K562 (cell line): ENCODE measurements at regions not wholly inside any gene's neighbourhood (a gene's known extent, or its start where the extent isn't known, plus 50 kb on each side); places are given as distances from the start of the nearest gene placed in this dataset.

Source experiments
- ARNT ChIP-seq, 2 experiments: fragments of 450-650 bp; IDR thresholded peaks; 2 replicates each; pipeline ENCODE4 v1.6.1; 2016; ENCODE audit warnings: mild to moderate bottlenecking in 1 of 2
- BCL6 ChIP-seq: fragments of 250-450 bp; sonication (Bioruptor Pico); IDR thresholded peaks from 2 replicates; pipeline ENCODE4 v1.4.0; 2020
- BHLHE40 ChIP-seq: IDR thresholded peaks from 2 replicates; pipeline ENCODE4 v1.6.1; 2011; ENCODE audit warnings: low read length, improper control_type of control experiment
- BRF2 ChIP-seq: IDR thresholded peaks from 3 replicates; pipeline ENCODE4 v1.6.1; 2011; ENCODE audit warnings: borderline replicate concordance, mild to moderate bottlenecking; ENCODE audit not compliant: insufficient read length, insufficient read depth
- FOXK1 ChIP-seq: sonication (generic); formaldehyde crosslinking; IDR thresholded peaks from 2 replicates; pipeline ENCODE4 v1.8.0; 2022; ENCODE audit warnings: missing genetic modification reagents, mild to moderate bottlenecking, borderline replicate concordance
- JUNB ChIP-seq: fragments of 450-650 bp; formaldehyde crosslinking; conservative IDR thresholded peaks from 2 replicates; pipeline ENCODE4 v1.4.0; 2020; ENCODE audit warnings: mild to moderate bottlenecking
- RBM39 ChIP-seq: fragments of 200-400 bp; formaldehyde crosslinking; optimal IDR thresholded peaks from 2 replicates; pipeline ENCODE3; 2018; ENCODE audit warnings: low read depth, low read length
- SMAD1 ChIP-seq: fragments of 150-350 bp; IDR thresholded peaks from 2 replicates; pipeline ENCODE4 v1.6.1; 2014; ENCODE audit warnings: low read length, low read depth; ENCODE audit not compliant: partially characterized antibody
- SMC3 ChIP-seq: conservative IDR thresholded peaks from 2 replicates; pipeline ENCODE4 v1.6.1; 2011; ENCODE audit warnings: low read depth, low read length, improper control_type of control experiment; ENCODE audit not compliant: insufficient read depth
- ZNF583 ChIP-seq: fragments of 250-450 bp; sonication (Bioruptor Pico); IDR thresholded peaks from 2 replicates; pipeline ENCODE4 v1.4.0; 2020
- TF ChIP-seq, protein P1 (sequence below): fragments of 450-650 bp; IDR thresholded peaks from 2 replicates; pipeline ENCODE4 v1.6.1; 2016; ENCODE audit warnings: low read depth

- TF ChIP-seq RBM39, result no peak
- TF ChIP-seq SMAD1, result no peak
- TF ChIP-seq ARNT (IDR thresholded peaks at IDR 0.05), result no peak
- TF ChIP-seq, protein P1, sequence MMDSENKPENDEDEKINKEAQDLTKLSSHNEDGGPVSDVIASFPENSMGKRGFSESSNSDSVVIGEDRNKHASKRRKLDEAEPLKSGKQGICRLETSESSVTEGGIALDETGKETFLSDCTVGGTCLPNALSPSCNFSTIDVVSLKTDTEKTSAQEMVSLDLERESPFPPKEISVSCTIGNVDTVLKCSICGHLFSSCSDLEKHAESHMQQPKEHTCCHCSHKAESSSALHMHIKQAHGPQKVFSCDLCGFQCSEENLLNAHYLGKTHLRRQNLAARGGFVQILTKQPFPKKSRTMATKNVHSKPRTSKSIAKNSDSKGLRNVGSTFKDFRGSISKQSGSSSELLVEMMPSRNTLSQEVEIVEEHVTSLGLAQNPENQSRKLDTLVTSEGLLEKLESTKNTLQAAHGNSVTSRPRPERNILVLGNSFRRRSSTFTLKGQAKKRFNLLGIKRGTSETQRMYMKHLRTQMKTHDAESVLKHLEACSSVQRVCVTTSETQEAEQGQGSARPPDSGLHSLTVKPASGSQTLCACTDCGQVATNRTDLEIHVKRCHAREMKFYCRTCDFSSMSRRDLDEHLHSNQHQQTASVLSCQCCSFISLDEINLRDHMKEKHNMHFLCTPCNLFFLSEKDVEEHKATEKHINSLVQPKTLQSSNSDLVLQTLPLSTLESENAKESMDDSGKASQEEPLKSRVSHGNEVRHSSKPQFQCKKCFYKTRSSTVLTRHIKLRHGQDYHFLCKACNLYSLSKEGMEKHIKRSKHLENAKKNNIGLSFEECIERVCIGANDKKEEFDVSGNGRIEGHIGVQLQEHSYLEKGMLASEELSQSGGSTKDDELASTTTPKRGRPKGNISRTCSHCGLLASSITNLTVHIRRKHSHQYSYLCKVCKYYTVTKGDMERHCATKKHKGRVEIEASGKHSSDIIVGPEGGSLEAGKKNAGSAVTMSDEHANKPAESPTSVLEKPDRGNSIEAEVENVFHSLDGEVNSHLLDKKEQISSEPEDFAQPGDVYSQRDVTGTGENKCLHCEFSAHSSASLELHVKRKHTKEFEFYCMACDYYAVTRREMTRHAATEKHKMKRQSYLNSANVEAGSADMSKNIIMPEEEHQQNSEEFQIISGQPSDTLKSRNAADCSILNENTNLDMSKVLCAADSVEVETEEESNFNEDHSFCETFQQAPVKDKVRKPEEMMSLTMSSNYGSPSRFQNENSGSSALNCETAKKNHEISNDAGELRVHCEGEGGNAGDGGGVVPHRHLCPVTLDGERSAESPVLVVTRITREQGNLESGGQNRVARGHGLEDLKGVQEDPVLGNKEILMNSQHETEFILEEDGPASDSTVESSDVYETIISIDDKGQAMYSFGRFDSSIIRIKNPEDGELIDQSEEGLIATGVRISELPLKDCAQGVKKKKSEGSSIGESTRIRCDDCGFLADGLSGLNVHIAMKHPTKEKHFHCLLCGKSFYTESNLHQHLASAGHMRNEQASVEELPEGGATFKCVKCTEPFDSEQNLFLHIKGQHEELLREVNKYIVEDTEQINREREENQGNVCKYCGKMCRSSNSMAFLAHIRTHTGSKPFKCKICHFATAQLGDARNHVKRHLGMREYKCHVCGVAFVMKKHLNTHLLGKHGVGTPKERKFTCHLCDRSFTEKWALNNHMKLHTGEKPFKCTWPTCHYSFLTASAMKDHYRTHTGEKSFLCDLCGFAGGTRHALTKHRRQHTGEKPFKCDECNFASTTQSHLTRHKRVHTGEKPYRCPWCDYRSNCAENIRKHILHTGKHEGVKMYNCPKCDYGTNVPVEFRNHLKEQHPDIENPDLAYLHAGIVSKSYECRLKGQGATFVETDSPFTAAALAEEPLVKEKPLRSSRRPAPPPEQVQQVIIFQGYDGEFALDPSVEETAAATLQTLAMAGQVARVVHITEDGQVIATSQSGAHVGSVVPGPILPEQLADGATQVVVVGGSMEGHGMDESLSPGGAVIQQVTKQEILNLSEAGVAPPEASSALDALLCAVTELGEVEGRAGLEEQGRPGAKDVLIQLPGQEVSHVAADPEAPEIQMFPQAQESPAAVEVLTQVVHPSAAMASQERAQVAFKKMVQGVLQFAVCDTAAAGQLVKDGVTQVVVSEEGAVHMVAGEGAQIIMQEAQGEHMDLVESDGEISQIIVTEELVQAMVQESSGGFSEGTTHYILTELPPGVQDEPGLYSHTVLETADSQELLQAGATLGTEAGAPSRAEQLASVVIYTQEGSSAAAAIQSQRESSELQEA, result no peak
- TF ChIP-seq BCL6 (CRISPR knock-in tag), result no peak
- no peak for TF ChIP-seq SMC3
- TF ChIP-seq BRF2, result no peak
- no peak for TF ChIP-seq FOXK1
- no peak for TF ChIP-seq ZNF583
- no peak for TF ChIP-seq JUNB (CRISPR knock-in tag)
- TF ChIP-seq BHLHE40, result no peak
Observed at GRCh38 chr2:120879431-120880295, 144.0 kb downstream of the GLI2 start.
